Fibroblast of lung (primary cell): ENCODE measurements at regions not wholly inside any gene's neighbourhood (a gene's known extent, or its start where the extent isn't known, plus 50 kb on each side); places are given as distances from the start of the nearest gene placed in this dataset.
"Not testable (repeated sequence)": the region's sequence is repeated elsewhere in the genome, so short reads cannot be mapped to it uniquely, and the experiment has no call there.

Experiments used
- DNase-seq, 2 donors: peaks; one replicate each; pipeline versions ENCODE4 v3.0.0 to v3.0.0-alpha.2; 2010; ENCODE audit warnings: low read depth in 2 of 2
- H2AFZ ChIP-seq: 2 replicates; pipeline ENCODE4 v1.5.1; 2012; ENCODE audit warnings: low read length, control low read depth, inconsistent platforms
- H3K27ac ChIP-seq: 2 replicates; pipeline ENCODE4 v1.5.1; 2011; ENCODE audit warnings: low read length, control low read depth; ENCODE audit not compliant: insufficient read depth
- H3K27me3 ChIP-seq: 2 replicates; pipeline ENCODE4 v1.5.1; 2011; ENCODE audit warnings: mild to moderate bottlenecking, low read length; ENCODE audit not compliant: control insufficient read depth, insufficient read depth
- H3K36me3 ChIP-seq: 2 replicates; pipeline ENCODE4 v1.5.1; 2011; ENCODE audit warnings: low read length; ENCODE audit not compliant: control insufficient read depth, insufficient read depth
- H3K4me1 ChIP-seq: 2 replicates; pipeline ENCODE4 v1.5.1; 2011; ENCODE audit warnings: low read length; ENCODE audit not compliant: control insufficient read depth, insufficient read depth; ENCODE audit errors: extremely low read depth
- H3K4me2 ChIP-seq: 2 replicates; pipeline ENCODE4 v1.5.1; 2011; ENCODE audit warnings: low read length, control low read depth; ENCODE audit not compliant: insufficient read depth; ENCODE audit errors: extremely low read depth
- H3K4me3 ChIP-seq, 4 experiments: fragments of 200-600 bp in 1 of 4; sonication (generic) in 1 of 4; replicated peaks in 1 of 4; 2 replicates each; pipeline ENCODE4 v1.5.1; 2011 to 2016; ENCODE audit warnings: low read length in 4 of 4, low read depth in 3 of 4, mild to moderate bottlenecking in 3 of 4, control low read depth in 2 of 4, inconsistent platforms in 1 of 4, mixed read lengths in 1 of 4; ENCODE audit not compliant: insufficient read depth in 1 of 4; ENCODE audit errors: control extremely low read depth in 1 of 4
- H3K79me2 ChIP-seq: 2 replicates; pipeline ENCODE4 v1.5.1; 2012; ENCODE audit warnings: mild to moderate bottlenecking, low read length, inconsistent platforms; ENCODE audit not compliant: control insufficient read depth, insufficient read depth
- H3K9ac ChIP-seq: 2 replicates; pipeline ENCODE4 v1.5.1; 2011; ENCODE audit warnings: mild to moderate bottlenecking, low read length, control low read depth; ENCODE audit not compliant: insufficient read depth
- H3K9me3 ChIP-seq: 2 replicates; pipeline ENCODE4 v1.5.1; 2012; ENCODE audit warnings: low read depth, low read length; ENCODE audit not compliant: control insufficient read depth, insufficient read depth
- H4K20me1 ChIP-seq: 2 replicates; pipeline ENCODE4 v1.5.1; 2011; ENCODE audit warnings: low read length; ENCODE audit not compliant: control insufficient read depth, insufficient read depth; ENCODE audit errors: extremely low read depth
- EZH2 ChIP-seq: IDR thresholded peaks from 2 replicates; pipeline ENCODE4 v1.5.1; 2012; ENCODE audit warnings: low read length, control low read depth, mild to moderate bottlenecking; ENCODE audit errors: missing control alignments
- TF ChIP-seq, protein P1 (sequence below), 2 donors: IDR thresholded peaks in 1 of 2; conservative IDR thresholded peaks in 1 of 2; 1 replicate in 1 of 2; 2 replicates in 1 of 2; pipeline ENCODE4 v1.5.1; 2011 to 2012; ENCODE audit warnings: low read length in 2 of 2, control low read depth in 1 of 2, inconsistent platforms in 1 of 2, low read depth in 1 of 2, mild to moderate bottlenecking in 1 of 2

DNA sequence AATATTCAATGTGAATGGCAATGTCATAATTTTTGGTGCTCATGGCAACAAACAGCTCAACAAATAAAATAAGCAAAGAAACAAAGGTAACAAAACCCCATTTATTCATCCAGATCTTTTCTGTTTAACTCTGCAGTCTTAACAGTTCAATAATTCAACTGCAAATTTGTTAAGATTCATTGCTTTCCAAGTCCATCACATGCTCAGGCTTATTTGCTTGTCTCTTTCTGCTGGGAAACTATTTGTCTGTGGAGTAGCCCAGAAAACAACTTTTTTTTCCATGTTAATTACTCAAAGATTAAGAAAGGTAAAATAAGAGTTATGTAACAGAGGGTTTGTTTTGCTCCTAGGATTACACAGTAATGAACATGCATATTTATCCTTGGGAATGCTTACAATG lies 92.6 kb upstream of the PNPT1 start:
- H4K20me1 ChIP-seq, result no peaks in the 10 kb centered on the region
- no peak for TF ChIP-seq EZH2
- TF ChIP-seq, protein P1, sequence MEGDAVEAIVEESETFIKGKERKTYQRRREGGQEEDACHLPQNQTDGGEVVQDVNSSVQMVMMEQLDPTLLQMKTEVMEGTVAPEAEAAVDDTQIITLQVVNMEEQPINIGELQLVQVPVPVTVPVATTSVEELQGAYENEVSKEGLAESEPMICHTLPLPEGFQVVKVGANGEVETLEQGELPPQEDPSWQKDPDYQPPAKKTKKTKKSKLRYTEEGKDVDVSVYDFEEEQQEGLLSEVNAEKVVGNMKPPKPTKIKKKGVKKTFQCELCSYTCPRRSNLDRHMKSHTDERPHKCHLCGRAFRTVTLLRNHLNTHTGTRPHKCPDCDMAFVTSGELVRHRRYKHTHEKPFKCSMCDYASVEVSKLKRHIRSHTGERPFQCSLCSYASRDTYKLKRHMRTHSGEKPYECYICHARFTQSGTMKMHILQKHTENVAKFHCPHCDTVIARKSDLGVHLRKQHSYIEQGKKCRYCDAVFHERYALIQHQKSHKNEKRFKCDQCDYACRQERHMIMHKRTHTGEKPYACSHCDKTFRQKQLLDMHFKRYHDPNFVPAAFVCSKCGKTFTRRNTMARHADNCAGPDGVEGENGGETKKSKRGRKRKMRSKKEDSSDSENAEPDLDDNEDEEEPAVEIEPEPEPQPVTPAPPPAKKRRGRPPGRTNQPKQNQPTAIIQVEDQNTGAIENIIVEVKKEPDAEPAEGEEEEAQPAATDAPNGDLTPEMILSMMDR (conservative IDR thresholded peaks at IDR 0.05 in 1 of 2, IDR thresholded peaks at IDR 0.05 in 1 of 2; ENCODE audit: low read depth in 1 of 2, low read length in 2 of 2), result no peak
- H3K27me3 ChIP-seq, result no peaks in the 10 kb centered on the region
- H3K4me2 ChIP-seq, result no peak overlapping the region
- DNase-seq, result no peak
- no peak overlapping the region for H2AFZ ChIP-seq
- H3K79me2 ChIP-seq, result no peaks in the 10 kb centered on the region
- H3K4me3 ChIP-seq, result no peak overlapping the region
- H3K36me3 ChIP-seq, result no peaks in the 10 kb centered on the region
- H3K9me3 ChIP-seq, result no peaks in the 10 kb centered on the region
- H3K4me1 ChIP-seq, result no peaks in the 10 kb centered on the region
- H3K9ac ChIP-seq, result no peak overlapping the region
- no peak overlapping the region for H3K27ac ChIP-seq

DNA sequence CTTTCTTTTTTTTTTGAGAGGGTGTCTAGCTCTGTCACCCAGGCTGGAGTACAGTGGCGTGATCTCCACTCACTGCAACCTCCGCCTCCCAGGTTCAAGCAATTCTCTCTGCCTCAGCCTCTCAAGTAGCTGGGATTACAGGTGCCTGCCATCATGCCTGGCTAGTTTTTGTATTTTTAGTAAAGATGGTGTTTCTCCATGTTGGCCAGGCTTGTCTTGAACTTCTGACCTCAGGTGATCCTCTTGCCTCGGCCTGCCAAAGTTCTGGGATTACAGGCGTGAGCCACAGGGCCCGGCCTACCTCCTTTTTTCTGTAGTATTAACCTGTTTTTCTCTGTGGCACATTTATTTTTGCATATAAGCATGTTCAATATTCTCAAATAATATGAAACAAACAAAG lies 90.1 kb upstream of the PNPT1 start:
- H3K4me2 ChIP-seq, H3K27me3 ChIP-seq, H3K36me3 ChIP-seq, H4K20me1 ChIP-seq, H3K27ac ChIP-seq, H3K9me3 ChIP-seq, H2AFZ ChIP-seq, H3K4me3 ChIP-seq, H3K79me2 ChIP-seq, DNase-seq, H3K9ac ChIP-seq, H3K4me1 ChIP-seq: not testable (repeated sequence)

DNA sequence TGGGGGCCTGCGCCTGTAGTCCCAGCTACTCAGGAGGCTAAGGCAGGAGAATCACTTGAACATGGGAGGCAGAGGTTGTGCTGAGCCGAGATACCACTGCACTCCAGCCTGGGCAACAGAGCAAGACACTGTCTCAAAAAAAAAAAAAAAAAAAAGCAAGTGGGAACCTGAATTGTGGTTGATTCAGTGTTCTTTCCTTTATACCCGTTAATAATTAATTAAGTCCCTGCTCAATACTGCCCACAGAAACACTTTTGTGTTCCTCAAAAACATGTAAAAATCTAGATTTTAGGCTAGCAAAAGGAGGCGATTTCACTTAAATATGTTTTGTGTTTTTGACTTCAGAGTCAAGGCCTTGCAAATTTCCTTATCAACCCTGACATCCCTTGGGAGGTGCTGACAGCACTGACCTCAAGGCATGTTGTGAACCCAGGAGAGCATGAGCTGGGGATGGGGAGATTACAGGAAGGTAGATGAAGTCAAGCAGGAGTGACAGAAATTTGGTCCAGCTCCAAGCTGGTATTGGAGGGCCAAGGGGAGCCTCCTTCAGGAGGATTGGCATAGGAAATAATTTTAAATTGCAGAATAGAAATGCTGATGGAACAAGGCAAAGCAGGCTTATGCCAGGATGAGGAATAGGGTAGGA lies 89.0 kb upstream of the PNPT1 start:
- Histone ChIP-seq H3K27me3 (no peaks in the 10 kb centered on the region), H3K4me1 (no peaks in the 10 kb centered on the region), H3K27ac (no peak overlapping the region), H3K9me3 (no peaks in the 10 kb centered on the region), H3K9ac (no peak overlapping the region), H3K36me3 (no peaks in the 10 kb centered on the region), H3K4me2 (no peak overlapping the region), H2AFZ (no peak overlapping the region), H4K20me1 (no peaks in the 10 kb centered on the region), H3K4me3 (no peak overlapping the region), H3K79me2 (no peaks in the 10 kb centered on the region)
- TF ChIP-seq, protein P1 (conservative IDR thresholded peaks at IDR 0.05 in 1 of 2, IDR thresholded peaks at IDR 0.05 in 1 of 2; ENCODE audit: low read depth in 1 of 2, low read length in 2 of 2), result no peak
- no peak for TF ChIP-seq EZH2
- no peak for DNase-seq
